Loucy (cell line): ENCODE measurements at regions not wholly inside any gene's neighbourhood (a gene's known extent, or its start where the extent isn't known, plus 50 kb on each side); places are given as distances from the start of the nearest gene placed in this dataset.
"Not testable (repeated sequence)": the region's sequence is repeated elsewhere in the genome, so short reads cannot be mapped to it uniquely, and the experiment has no call there.

Experiments used
- EZH2phosphoT487 ChIP-seq: fragments of 200-600 bp; IDR thresholded peaks from 2 replicates; pipeline ENCODE4 v1.6.1; 2018; ENCODE audit warnings: antibody characterized with exemption, mild to moderate bottlenecking, moderate library complexity, borderline replicate concordance
- TF ChIP-seq, protein P1 (sequence below): fragments of 200-600 bp; sonication (generic); conservative IDR thresholded peaks from 2 replicates; pipeline ENCODE4 v1.5.1; 2014; ENCODE audit warnings: mild to moderate bottlenecking, antibody characterized with exemption, low read length

DNA sequence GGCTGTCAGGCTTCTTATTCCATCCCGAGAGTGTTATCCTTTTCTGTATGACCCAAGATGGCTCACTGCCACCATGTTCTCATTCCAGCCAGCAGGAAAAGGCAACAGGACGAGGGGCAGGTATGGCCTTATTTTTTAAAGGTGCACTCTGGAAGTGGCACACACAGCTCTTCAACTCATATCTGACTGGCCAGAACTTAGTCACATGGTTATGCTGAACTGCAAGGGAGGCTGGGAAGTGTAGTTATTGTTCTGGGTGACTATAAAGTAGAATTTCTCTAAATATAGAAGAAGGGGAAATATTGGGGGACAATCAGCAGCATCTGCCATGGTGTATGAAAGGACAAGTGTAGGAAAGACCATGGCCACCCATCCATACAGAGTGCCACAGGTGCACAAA, 107.6 kb downstream of the SRGAP2 start:
- TF ChIP-seq, protein P1, sequence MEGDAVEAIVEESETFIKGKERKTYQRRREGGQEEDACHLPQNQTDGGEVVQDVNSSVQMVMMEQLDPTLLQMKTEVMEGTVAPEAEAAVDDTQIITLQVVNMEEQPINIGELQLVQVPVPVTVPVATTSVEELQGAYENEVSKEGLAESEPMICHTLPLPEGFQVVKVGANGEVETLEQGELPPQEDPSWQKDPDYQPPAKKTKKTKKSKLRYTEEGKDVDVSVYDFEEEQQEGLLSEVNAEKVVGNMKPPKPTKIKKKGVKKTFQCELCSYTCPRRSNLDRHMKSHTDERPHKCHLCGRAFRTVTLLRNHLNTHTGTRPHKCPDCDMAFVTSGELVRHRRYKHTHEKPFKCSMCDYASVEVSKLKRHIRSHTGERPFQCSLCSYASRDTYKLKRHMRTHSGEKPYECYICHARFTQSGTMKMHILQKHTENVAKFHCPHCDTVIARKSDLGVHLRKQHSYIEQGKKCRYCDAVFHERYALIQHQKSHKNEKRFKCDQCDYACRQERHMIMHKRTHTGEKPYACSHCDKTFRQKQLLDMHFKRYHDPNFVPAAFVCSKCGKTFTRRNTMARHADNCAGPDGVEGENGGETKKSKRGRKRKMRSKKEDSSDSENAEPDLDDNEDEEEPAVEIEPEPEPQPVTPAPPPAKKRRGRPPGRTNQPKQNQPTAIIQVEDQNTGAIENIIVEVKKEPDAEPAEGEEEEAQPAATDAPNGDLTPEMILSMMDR: not testable (repeated sequence)
- not testable (repeated sequence) for TF ChIP-seq EZH2phosphoT487
